Activated gamma-delta T cell (primary cell): ENCODE measurements at regions not wholly inside any gene's neighbourhood (a gene's known extent, or its start where the extent isn't known, plus 50 kb on each side); places are given as distances from the start of the nearest gene placed in this dataset.
"Not testable (repeated sequence)": the region's sequence is repeated elsewhere in the genome, so short reads cannot be mapped to it uniquely, and the experiment has no call there.

Source experiments
- DNase-seq: peaks from one replicate; lab custom pipeline; 2025; lab: John Stamatoyannopoulos, UW

- not testable (repeated sequence) for DNase-seq
These were observed 1146.2 kb upstream of the SEMA6A start for GRCh38 chr5:117720784-117721183.

GRCh38 chr5:117719413-117719812 is 1144.8 kb upstream of the SEMA6A start:
- DNase-seq, result no peak

GRCh38 chr5:117713585-117714198 is 1139.1 kb upstream of the SEMA6A start:
- no peak for DNase-seq

- DNase-seq, result no peak
These were observed 1126.4 kb upstream of the SEMA6A start for GRCh38 chr5:117701062-117701461.

- no peak for DNase-seq
These were observed 1118.0 kb upstream of the SEMA6A start for GRCh38 chr5:117692606-117693005.

GRCh38 chr5:117691081-117691870 is 1116.7 kb upstream of the SEMA6A start:
- no peak for DNase-seq

GRCh38 chr5:117690612-117691011 is 1116.0 kb upstream of the SEMA6A start:
- no peak for DNase-seq

GRCh38 chr5:117686926-117687325 is 1112.3 kb upstream of the SEMA6A start:
- DNase-seq, result no peak

- no peak for DNase-seq
These were observed 1107.8 kb upstream of the SEMA6A start for GRCh38 chr5:117682416-117682815.

- DNase-seq, result no peak
These were observed 1107.0 kb upstream of the SEMA6A start for GRCh38 chr5:117681431-117682254.

- DNase-seq, result no peak
These were observed 1105.8 kb upstream of the SEMA6A start for GRCh38 chr5:117680426-117680825.

GRCh38 chr5:117679046-117679445 is 1104.4 kb upstream of the SEMA6A start:
- DNase-seq, result no peak

- DNase-seq, result no peak
These were observed 1101.0 kb upstream of the SEMA6A start for GRCh38 chr5:117675646-117676045.

- DNase-seq, result no peak
These were observed 1096.9 kb upstream of the SEMA6A start for GRCh38 chr5:117671551-117671950.

- DNase-seq, result no peak
These were observed 1092.5 kb upstream of the SEMA6A start for GRCh38 chr5:117667105-117667504.

- no peak for DNase-seq
These were observed 1090.5 kb upstream of the SEMA6A start for GRCh38 chr5:117665121-117665520.

- DNase-seq, result no peak
These were observed 1087.7 kb upstream of the SEMA6A start for GRCh38 chr5:117662361-117662760.

- DNase-seq, result no peak
These were observed 1082.9 kb upstream of the SEMA6A start for GRCh38 chr5:117657541-117657940.

GRCh38 chr5:117652958-117653280 is 1078.3 kb upstream of the SEMA6A start:
- no peak for DNase-seq

- no peak for DNase-seq
These were observed 1077.7 kb upstream of the SEMA6A start for GRCh38 chr5:117652036-117652957.

GRCh38 chr5:117649821-117650220 is 1075.2 kb upstream of the SEMA6A start:
- no peak for DNase-seq

GRCh38 chr5:117645400-117645799 is 1070.8 kb upstream of the SEMA6A start:
- no peak for DNase-seq
